ENCODE measurements at regions not wholly inside any gene's neighbourhood (a gene's known extent, or its start where the extent isn't known, plus 50 kb on each side); places are given as distances from the start of the nearest gene placed in this dataset.

GRCh38 chr12:84480803-84481202 lies 431.8 kb downstream of the SLC6A15 start:
- TF ChIP-seq CTCF (IDR thresholded peaks at IDR 0.05), result no peak
- no peak for TF ChIP-seq POLR2A (IDR thresholded peaks at IDR 0.05)
